GM12891 (cell line): ENCODE measurements at regions not wholly inside any gene's neighbourhood (a gene's known extent, or its start where the extent isn't known, plus 50 kb on each side); places are given as distances from the start of the nearest gene placed in this dataset.

Experiments
- PAX5 ChIP-seq: IDR thresholded peaks from 2 replicates; pipeline ENCODE4 v1.6.1; 2011; ENCODE audit warnings: low read length, moderate library complexity, mild to moderate bottlenecking; ENCODE audit not compliant: insufficient read depth, severe bottlenecking
- POLR2A ChIP-seq: IDR thresholded peaks from 2 replicates; pipeline ENCODE4 v1.6.1; 2011; ENCODE audit warnings: low read depth, low read length, control low read depth
- POLR2AphosphoS5 ChIP-seq: IDR thresholded peaks from 2 replicates; pipeline ENCODE4 v1.6.1; 2011; ENCODE audit warnings: low read depth, low read length, control low read depth
- SPI1 ChIP-seq: IDR thresholded peaks from 2 replicates; pipeline ENCODE4 v1.6.1; 2011; ENCODE audit warnings: low read depth, low read length, control low read depth
- TAF1 ChIP-seq: IDR thresholded peaks from 2 replicates; pipeline ENCODE4 v1.6.1; 2011; ENCODE audit warnings: low read depth, low read length, control low read depth

GRCh38 chr4:181564625-181565024, 678.6 kb upstream of the TENM3 start:
- TF ChIP-seq SPI1: no peak
- TF ChIP-seq PAX5: no peak
- TF ChIP-seq POLR2AphosphoS5: no peak
- TF ChIP-seq TAF1: no peak
- no peak for TF ChIP-seq POLR2A
